Dedifferentiated amniotic fluid mesenchymal stem cell (primary cell): ENCODE measurements at regions not wholly inside any gene's neighbourhood (a gene's known extent, or its start where the extent isn't known, plus 50 kb on each side); places are given as distances from the start of the nearest gene placed in this dataset.
"Not testable (repeated sequence)": the region's sequence is repeated elsewhere in the genome, so short reads cannot be mapped to it uniquely, and the experiment has no call there.

ENCODE experiments used
- DNase-seq: peaks from one replicate; pipeline ENCODE4 v3.0.0-alpha.2; 2016; ENCODE audit errors: extremely low spot score

- no peak for DNase-seq
These were observed 63.8 kb downstream of the TNFAIP2 start for GRCh38 chr14:103186909-103187586.

- DNase-seq: no peak
These were observed 64.7 kb downstream of the TNFAIP2 start for GRCh38 chr14:103187911-103188310.

- no peak for DNase-seq
These were observed 65.7 kb downstream of the TNFAIP2 start for GRCh38 chr14:103188810-103189480.

GRCh38 chr14:103189481-103190470 lies 66.5 kb downstream of the TNFAIP2 start:
- no peak for DNase-seq

DNA sequence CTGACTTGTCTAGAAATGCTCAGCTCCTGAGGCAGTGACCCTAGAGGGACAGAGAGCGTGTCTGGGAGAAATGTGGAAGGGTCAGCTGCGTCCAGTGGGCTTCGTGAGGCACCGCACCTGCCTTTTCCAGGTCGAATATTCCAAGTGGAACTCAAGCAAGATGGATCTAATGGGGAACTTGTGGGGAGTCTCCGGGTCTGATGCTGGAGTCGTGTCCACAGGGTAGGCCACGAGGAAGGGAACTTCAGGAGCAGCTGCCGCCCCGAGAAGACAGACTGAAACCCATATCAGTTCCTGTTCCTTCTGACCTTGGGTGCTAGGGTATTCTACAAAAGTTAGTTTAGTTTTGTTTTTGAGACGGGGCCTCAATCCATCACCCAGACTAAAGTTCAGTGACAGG lies 67.5 kb downstream of the TNFAIP2 start:
- DNase-seq: no peak

DNA sequence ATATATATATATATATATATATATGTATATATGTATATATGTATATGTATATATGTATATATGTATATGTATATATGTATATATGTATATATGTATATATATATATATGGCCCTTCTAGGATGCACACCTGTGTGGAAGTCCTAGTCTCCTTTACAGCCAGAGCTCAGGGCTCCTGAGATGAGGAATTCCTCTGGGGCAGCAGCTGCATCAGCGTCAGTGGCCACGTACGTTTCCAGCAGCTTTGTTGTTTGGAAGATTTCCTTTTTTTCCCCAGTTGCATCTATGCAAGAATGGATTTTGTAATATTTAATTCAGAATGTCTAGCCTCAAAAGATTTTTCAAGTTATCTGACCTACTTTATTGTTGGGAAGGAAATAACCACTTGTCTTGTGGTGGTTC lies 68.6 kb downstream of the TNFAIP2 start:
- DNase-seq: no peak

GRCh38 chr14:103192246-103192840 lies 69.1 kb downstream of the TNFAIP2 start:
- no peak for DNase-seq

- DNase-seq: not testable (repeated sequence)
These were observed 69.6 kb downstream of the TNFAIP2 start for GRCh38 chr14:103192861-103193260.

- DNase-seq: not testable (repeated sequence)
These were observed 70.2 kb downstream of the TNFAIP2 start for GRCh38 chr14:103193491-103193890.

- peak; percentile 77 for DNase-seq
These were observed 71.2 kb downstream of the TNFAIP2 start for GRCh38 chr14:103194256-103195045.

DNA sequence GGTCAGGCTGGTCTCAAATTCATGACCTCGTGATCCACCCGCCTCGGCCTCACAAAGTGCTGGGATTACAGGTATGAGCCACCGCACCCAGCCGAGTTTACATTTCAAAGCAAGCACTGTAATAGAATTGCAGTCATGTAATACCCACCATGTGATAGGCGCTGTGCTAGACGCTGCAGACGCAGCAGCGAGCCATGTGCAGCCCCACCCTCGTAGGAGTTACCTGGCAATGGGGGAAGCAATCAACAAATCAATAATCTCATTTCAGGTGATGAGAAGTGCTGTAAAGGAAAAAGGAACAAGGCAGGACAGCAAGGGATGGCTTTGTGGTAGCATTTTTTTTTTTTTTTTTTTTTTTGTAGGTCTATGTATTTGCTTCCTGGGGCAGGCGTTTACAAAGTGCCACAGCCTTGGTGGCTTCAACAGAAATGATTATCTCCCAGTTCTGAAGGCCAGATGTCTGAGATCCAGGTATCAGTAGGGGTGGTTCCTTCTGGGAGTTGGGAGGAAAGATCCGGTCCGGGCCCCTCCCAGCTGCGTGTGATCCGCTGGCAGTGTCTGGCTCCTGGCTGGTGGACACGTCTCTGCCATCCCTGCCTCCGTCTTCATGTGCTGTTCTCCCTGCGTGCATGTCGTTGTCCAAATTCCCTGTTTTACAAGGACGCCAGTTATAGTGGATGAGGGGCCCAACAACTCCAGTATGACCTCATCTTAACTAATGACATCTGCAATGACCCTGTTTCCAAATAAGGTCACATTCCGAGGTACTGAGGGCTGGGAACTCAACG lies 72.8 kb downstream of the TNFAIP2 start:
- no peak for DNase-seq

GRCh38 chr14:103196716-103197115 lies 73.5 kb downstream of the TNFAIP2 start:
- no peak for DNase-seq

- peak; percentile 68 for DNase-seq
These were observed 75.2 kb downstream of the TNFAIP2 start for GRCh38 chr14:103198131-103199105.

DNA sequence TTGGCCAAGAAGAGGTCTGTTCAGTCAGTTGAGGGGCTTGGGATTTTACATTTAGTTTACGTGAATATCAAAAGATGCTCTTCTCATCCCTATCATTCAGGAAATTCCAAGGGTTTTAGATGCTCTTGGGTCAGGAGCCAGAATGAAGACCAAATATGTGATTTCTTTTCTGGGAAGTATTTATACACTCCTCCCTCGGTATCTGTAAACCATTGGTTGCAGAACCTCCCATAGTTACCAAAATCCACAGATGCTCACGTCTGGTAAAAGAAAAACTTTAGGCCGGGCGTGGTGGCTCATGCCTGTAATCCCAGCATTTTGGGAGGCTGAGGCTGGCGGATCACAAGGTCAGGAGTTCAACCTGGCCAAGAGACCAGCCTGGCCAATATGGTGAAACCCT lies 75.9 kb downstream of the TNFAIP2 start:
- peak; percentile 16 for DNase-seq

DNA sequence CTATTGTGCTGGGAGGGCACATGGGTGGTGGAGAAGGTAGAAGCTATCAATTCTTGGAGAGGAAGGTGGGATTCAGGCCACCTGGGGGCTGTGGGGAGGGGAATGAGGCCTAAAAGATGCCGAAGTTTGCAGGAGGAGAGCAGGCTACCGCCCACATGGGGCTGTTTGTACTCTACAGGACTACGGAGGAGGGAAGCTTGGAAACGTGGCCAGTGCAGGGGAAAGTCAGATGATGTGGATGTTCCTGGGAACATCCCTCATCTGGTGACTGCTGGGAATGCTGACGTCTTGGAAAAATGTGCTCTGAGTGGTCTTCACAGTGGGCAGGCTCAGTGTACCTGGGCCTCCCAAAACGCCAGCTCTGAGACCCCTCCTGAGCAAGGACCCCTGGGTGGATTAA lies 78.5 kb downstream of the TNFAIP2 start:
- no peak for DNase-seq

DNA sequence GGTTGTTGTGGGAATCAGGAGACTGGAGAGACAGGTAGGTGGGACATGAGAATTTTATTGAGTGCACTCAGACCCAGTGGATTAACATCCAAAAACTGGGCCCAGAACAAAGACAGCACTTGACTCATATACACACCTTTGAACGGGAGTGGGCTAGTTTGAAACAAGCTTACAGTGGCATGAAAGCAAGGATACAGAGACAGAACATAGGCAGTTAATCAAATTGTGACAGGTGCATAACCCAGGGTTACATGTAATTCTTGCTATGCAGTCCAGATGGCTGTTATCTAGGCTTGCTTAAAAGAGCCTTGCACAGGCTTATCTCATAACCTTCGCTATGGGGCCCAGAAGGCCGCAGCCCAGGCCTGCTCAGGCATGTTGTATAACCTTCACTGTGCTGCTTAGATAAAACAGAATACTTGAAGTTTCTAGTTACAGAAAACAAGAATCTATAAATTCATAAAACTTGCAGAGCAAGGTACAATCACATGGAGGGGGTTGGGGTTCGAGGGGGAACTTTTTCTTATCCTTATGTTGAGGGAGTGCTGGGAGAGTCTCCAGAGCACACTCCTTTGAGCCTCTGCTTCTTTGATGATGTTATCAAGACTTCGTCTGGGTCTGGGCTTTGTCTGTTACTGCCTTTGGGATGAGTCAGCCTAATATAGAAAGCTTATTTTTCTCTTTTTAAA lies 81.7 kb downstream of the TNFAIP2 start:
- DNase-seq: no peak

GRCh38 chr14:103205541-103205906 lies 82.3 kb downstream of the TNFAIP2 start:
- DNase-seq: no peak

GRCh38 chr14:103206023-103206481 lies 82.8 kb downstream of the TNFAIP2 start:
- DNase-seq: no peak
